ENCODE measurements at regions not wholly inside any gene's neighbourhood (a gene's known extent, or its start where the extent isn't known, plus 50 kb on each side); places are given as distances from the start of the nearest gene placed in this dataset.
A peak's percentile ranks its signal among the peaks of the same experiment; 100 is the strongest.

DNA sequence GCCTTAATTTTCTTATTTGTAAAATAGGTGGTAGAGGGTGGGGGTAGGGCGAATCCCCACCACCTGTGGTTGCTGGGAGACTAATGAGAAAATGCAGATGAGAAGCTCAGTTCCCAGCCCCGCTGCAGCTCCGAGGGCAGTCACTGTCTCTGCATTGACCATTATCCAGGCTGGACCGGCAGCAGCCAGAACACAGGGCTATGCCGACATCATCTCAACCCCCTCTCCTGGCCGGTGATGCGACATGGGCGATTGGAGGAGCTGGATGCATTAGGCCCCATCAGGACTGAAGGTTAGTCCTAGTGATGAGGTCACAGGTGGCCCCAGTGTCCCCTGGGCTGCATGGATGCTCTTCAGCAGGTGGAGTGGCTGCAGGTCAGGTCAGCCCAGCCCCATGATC lies 412.4 kb downstream of the CTTN start:
- Histone ChIP-seq H2BK12ac (ENCODE audit: low read length) (no peak overlapping the region), H2BK120ac (ENCODE audit: low read depth, low read length) (no peak overlapping the region), H3K36me3 (replicated peaks in 1 of 2; ENCODE audit: control insufficient read depth in 2 of 2, insufficient read depth in 2 of 2, low read length in 2 of 2) (no peaks in the 10 kb centered on the region), H3K18ac (ENCODE audit: low read length) (peak overlapping the region; percentile 19), H2BK15ac (ENCODE audit: low read length) (peak overlapping the region; percentile 32), H3K9me3 (replicated peaks in 1 of 2; ENCODE audit: control insufficient read depth in 2 of 2, insufficient read depth in 1 of 2, low read depth in 1 of 2, low read length in 2 of 2) (no peaks in the 10 kb centered on the region), H4K8ac (ENCODE audit: low read depth, low read length) (no peak overlapping the region), H3K27ac (replicated peaks; ENCODE audit: low read length) (no peak overlapping the region), H3K4me1 (ENCODE audit: control insufficient read depth in 2 of 2, insufficient read depth in 1 of 2, low read depth in 1 of 2, low read length in 2 of 2) (no peaks in the 10 kb centered on the region), H2BK5ac (ENCODE audit: low read length) (peak overlapping the region; percentile 48), H3K4me2 (ENCODE audit: insufficient read depth, low read length, poor library complexity, severe bottlenecking) (no peak overlapping the region), H2AK5ac (ENCODE audit: low read depth, low read length) (no peak overlapping the region), H3K9ac (ENCODE audit: low read depth, low read length, poor library complexity) (no peak overlapping the region), H3K79me1 (ENCODE audit: low read depth, low read length) (peaks cover 3% of the 10 kb centered on the region), H3K27me3 (ENCODE audit: control insufficient read depth in 3 of 3, insufficient read depth in 3 of 3, low read depth in 1 of 3, low read length in 3 of 3) (no peaks in the 10 kb centered on the region), H3K4ac (ENCODE audit: low read length) (no peak overlapping the region), H4K91ac (ENCODE audit: low read depth, low read length, poor library complexity) (no peak overlapping the region), H3K14ac (ENCODE audit: low read length) (no peak overlapping the region), H2AFZ (ENCODE audit: low read length) (no peak overlapping the region), H3K4me3 (ENCODE audit: low read length in 2 of 2) (no peak overlapping the region), H3K23ac (ENCODE audit: low read depth, low read length, poor library complexity) (no peak overlapping the region)
- no CpG with 5 or more reads among the region's 8 CpGs for WGBS, 2 donors (ENCODE audit: extremely low coverage in 2 of 2, insufficient read length in 2 of 2, insufficient replicate concordance in 1 of 2)
- DNase-seq (ENCODE audit: low spot score): no peak

DNA sequence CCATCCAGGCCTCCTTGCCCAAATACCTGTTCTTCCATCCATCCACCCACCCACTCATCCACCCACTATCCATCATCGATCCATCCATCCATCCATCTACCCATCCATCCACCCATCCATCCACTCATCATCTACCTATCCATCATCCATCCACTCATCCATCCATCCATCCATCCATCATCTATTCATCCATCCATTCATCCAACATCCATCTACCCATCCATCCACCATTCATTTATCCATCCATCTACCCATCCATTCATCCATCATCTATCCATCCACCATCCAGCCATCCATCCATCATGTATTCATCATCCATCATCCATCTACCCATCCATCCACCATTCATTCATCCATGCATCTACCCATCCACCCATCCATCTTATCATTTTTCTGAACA lies 413.2 kb downstream of the CTTN start:
- Histone ChIP-seq H2AFZ (ENCODE audit: low read length) (no peak overlapping the region), H3K4me3 (ENCODE audit: low read length in 2 of 2) (no peak overlapping the region), H2BK15ac (ENCODE audit: low read length) (no peak overlapping the region), H4K8ac (ENCODE audit: low read depth, low read length) (no peak overlapping the region), H3K18ac (ENCODE audit: low read length) (no peak overlapping the region), H3K4me2 (ENCODE audit: insufficient read depth, low read length, poor library complexity, severe bottlenecking) (no peak overlapping the region), H3K14ac (ENCODE audit: low read length) (no peak overlapping the region), H2BK5ac (ENCODE audit: low read length) (no peak overlapping the region), H3K79me1 (ENCODE audit: low read depth, low read length) (peaks cover 3% of the 10 kb centered on the region), H2BK12ac (ENCODE audit: low read length) (no peak overlapping the region), H4K91ac (ENCODE audit: low read depth, low read length, poor library complexity) (no peak overlapping the region), H2BK120ac (ENCODE audit: low read depth, low read length) (no peak overlapping the region), H3K23ac (ENCODE audit: low read depth, low read length, poor library complexity) (no peak overlapping the region), H3K27me3 (ENCODE audit: control insufficient read depth in 3 of 3, insufficient read depth in 3 of 3, low read depth in 1 of 3, low read length in 3 of 3) (no peaks in the 10 kb centered on the region), H3K9ac (ENCODE audit: low read depth, low read length, poor library complexity) (no peak overlapping the region), H3K27ac (replicated peaks; ENCODE audit: low read length) (no peak overlapping the region), H3K4me1 (ENCODE audit: control insufficient read depth in 2 of 2, insufficient read depth in 1 of 2, low read depth in 1 of 2, low read length in 2 of 2) (no peaks in the 10 kb centered on the region), H3K9me3 (replicated peaks in 1 of 2; ENCODE audit: control insufficient read depth in 2 of 2, insufficient read depth in 1 of 2, low read depth in 1 of 2, low read length in 2 of 2) (no peaks in the 10 kb centered on the region), H3K4ac (ENCODE audit: low read length) (no peak overlapping the region), H2AK5ac (ENCODE audit: low read depth, low read length) (no peak overlapping the region), H3K36me3 (replicated peaks in 1 of 2; ENCODE audit: control insufficient read depth in 2 of 2, insufficient read depth in 2 of 2, low read length in 2 of 2) (no peaks in the 10 kb centered on the region)
- DNase-seq (ENCODE audit: low spot score): no peak
- 100% methylated on average over 1 of the region's 1 CpG; no CpG with 5 or more reads in 1 of the 2 donors for WGBS, 2 donors (ENCODE audit: extremely low coverage in 2 of 2, insufficient read length in 2 of 2, insufficient replicate concordance in 1 of 2)

DNA sequence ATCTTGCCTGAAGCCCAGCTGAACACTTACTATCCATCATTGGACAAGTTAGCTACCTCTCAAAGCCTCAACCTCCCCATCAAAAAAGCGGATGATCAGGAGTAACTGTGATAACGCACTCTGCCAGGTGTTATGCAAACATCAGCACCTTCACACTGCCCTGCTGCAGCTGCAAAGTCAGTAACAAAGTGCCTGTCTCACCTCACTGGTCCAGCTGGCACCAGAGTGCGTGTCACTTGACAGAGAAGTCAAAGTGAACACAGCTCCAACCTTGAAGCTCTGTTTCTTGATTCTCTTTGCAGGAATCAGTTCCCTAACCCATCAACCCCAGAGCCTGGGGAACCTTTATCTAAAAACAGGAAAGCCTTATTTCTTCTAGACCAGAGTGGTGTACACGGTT lies 413.6 kb downstream of the CTTN start:
- no peak overlapping the region for H3K9ac ChIP-seq (ENCODE audit: low read depth, low read length, poor library complexity)
- H4K8ac ChIP-seq (ENCODE audit: low read depth, low read length): no peak overlapping the region
- H2AK5ac ChIP-seq (ENCODE audit: low read depth, low read length): no peak overlapping the region
- no peak overlapping the region for H2BK120ac ChIP-seq (ENCODE audit: low read depth, low read length)
- H2BK5ac ChIP-seq (ENCODE audit: low read length): no peak overlapping the region
- no peak overlapping the region for H3K4me2 ChIP-seq (ENCODE audit: insufficient read depth, low read length, poor library complexity, severe bottlenecking)
- no peak overlapping the region for H2BK15ac ChIP-seq (ENCODE audit: low read length)
- H2BK12ac ChIP-seq (ENCODE audit: low read length): no peak overlapping the region
- H3K27me3 ChIP-seq (ENCODE audit: control insufficient read depth in 3 of 3, insufficient read depth in 3 of 3, low read depth in 1 of 3, low read length in 3 of 3): no peaks in the 10 kb centered on the region
- no peaks in the 10 kb centered on the region for H3K36me3 ChIP-seq (replicated peaks in 1 of 2; ENCODE audit: control insufficient read depth in 2 of 2, insufficient read depth in 2 of 2, low read length in 2 of 2)
- H3K4ac ChIP-seq (ENCODE audit: low read length): no peak overlapping the region
- no CpG with 5 or more reads among the region's 4 CpGs for WGBS, 2 donors (ENCODE audit: extremely low coverage in 2 of 2, insufficient read length in 2 of 2, insufficient replicate concordance in 1 of 2)
- H3K14ac ChIP-seq (ENCODE audit: low read length): no peak overlapping the region
- H3K23ac ChIP-seq (ENCODE audit: low read depth, low read length, poor library complexity): peak overlapping the region; percentile 48
- H2AFZ ChIP-seq (ENCODE audit: low read length): no peak overlapping the region
- no peaks in the 10 kb centered on the region for H3K9me3 ChIP-seq (replicated peaks in 1 of 2; ENCODE audit: control insufficient read depth in 2 of 2, insufficient read depth in 1 of 2, low read depth in 1 of 2, low read length in 2 of 2)
- DNase-seq (ENCODE audit: low spot score): no peak
- no peaks in the 10 kb centered on the region for H3K4me1 ChIP-seq (ENCODE audit: control insufficient read depth in 2 of 2, insufficient read depth in 1 of 2, low read depth in 1 of 2, low read length in 2 of 2)
- no peak overlapping the region for H4K91ac ChIP-seq (ENCODE audit: low read depth, low read length, poor library complexity)
- H3K4me3 ChIP-seq (ENCODE audit: low read length in 2 of 2): no peak overlapping the region
- no peak overlapping the region for H3K18ac ChIP-seq (ENCODE audit: low read length)
- H3K79me1 ChIP-seq (ENCODE audit: low read depth, low read length): peaks cover 3% of the 10 kb centered on the region
- no peak overlapping the region for H3K27ac ChIP-seq (replicated peaks; ENCODE audit: low read length)

DNA sequence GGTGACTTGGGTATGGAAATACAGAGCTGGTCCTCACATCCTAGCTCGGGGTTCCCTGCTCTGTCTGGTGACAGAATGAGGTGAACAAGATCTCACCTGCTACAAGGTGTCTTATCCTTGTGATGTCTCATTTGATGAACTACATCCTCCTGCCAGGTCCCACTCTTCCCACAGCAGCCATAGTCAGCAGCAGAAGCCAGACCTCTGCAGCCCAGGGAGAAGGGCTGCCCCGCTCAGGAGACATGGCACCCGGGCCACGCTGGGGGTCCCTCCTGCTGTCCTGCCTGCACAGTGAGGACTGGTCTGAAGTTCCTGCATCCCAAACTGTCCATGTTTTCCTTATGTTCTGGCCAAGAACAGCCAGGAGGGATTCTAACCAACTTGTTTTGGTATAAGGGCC lies 414.1 kb downstream of the CTTN start:
- no peak overlapping the region for H4K8ac ChIP-seq (ENCODE audit: low read depth, low read length)
- no peak for DNase-seq (ENCODE audit: low spot score)
- H3K4ac ChIP-seq (ENCODE audit: low read length): no peak overlapping the region
- H3K23ac ChIP-seq (ENCODE audit: low read depth, low read length, poor library complexity): no peak overlapping the region
- H2BK5ac ChIP-seq (ENCODE audit: low read length): peak overlapping the region; percentile 16
- H3K27me3 ChIP-seq (ENCODE audit: control insufficient read depth in 3 of 3, insufficient read depth in 3 of 3, low read depth in 1 of 3, low read length in 3 of 3): no peaks in the 10 kb centered on the region
- H3K4me3 ChIP-seq (ENCODE audit: low read length in 2 of 2): peak overlapping the region in 1 of 2 donors; percentile 31
- no peak overlapping the region for H4K91ac ChIP-seq (ENCODE audit: low read depth, low read length, poor library complexity)
- no peak overlapping the region for H2AFZ ChIP-seq (ENCODE audit: low read length)
- no peak overlapping the region for H3K27ac ChIP-seq (replicated peaks; ENCODE audit: low read length)
- no peak overlapping the region for H3K14ac ChIP-seq (ENCODE audit: low read length)
- peaks cover 3% of the 10 kb centered on the region for H3K79me1 ChIP-seq (ENCODE audit: low read depth, low read length)
- H3K18ac ChIP-seq (ENCODE audit: low read length): peak overlapping the region; percentile 39
- WGBS, 2 donors (ENCODE audit: extremely low coverage in 2 of 2, insufficient read length in 2 of 2, insufficient replicate concordance in 1 of 2): no CpG with 5 or more reads among the region's 4 CpGs
- no peaks in the 10 kb centered on the region for H3K4me1 ChIP-seq (ENCODE audit: control insufficient read depth in 2 of 2, insufficient read depth in 1 of 2, low read depth in 1 of 2, low read length in 2 of 2)
- H2BK12ac ChIP-seq (ENCODE audit: low read length): no peak overlapping the region
- H2AK5ac ChIP-seq (ENCODE audit: low read depth, low read length): peak overlapping the region; percentile 15
- H3K4me2 ChIP-seq (ENCODE audit: insufficient read depth, low read length, poor library complexity, severe bottlenecking): no peak overlapping the region
- no peak overlapping the region for H2BK120ac ChIP-seq (ENCODE audit: low read depth, low read length)
- no peaks in the 10 kb centered on the region for H3K9me3 ChIP-seq (replicated peaks in 1 of 2; ENCODE audit: control insufficient read depth in 2 of 2, insufficient read depth in 1 of 2, low read depth in 1 of 2, low read length in 2 of 2)
- no peaks in the 10 kb centered on the region for H3K36me3 ChIP-seq (replicated peaks in 1 of 2; ENCODE audit: control insufficient read depth in 2 of 2, insufficient read depth in 2 of 2, low read length in 2 of 2)
- H3K9ac ChIP-seq (ENCODE audit: low read depth, low read length, poor library complexity): no peak overlapping the region
- no peak overlapping the region for H2BK15ac ChIP-seq (ENCODE audit: low read length)
